Transverse colon (tissue), 3 donors: ENCODE measurements at regions not wholly inside any gene's neighbourhood (a gene's known extent, or its start where the extent isn't known, plus 50 kb on each side); places are given as distances from the start of the nearest gene placed in this dataset.

Source experiments
- CTCF ChIP-seq, 5 experiments: fragments of 200-600 bp in 3 of 5; fragments of 450-650 bp in 2 of 5; sonication (generic) in 3 of 5; IDR thresholded peaks; 1 replicate in 2 of 5; 2 replicates in 3 of 5; pipeline ENCODE4 v1.5.1; 2016 to 2017; ENCODE audit warnings: antibody characterized with exemption in 5 of 5, inconsistent platforms in 3 of 5, mild to moderate bottlenecking in 2 of 5, moderate library complexity in 1 of 5
- EP300 ChIP-seq: sonication (generic); formaldehyde crosslinking; IDR thresholded peaks from one replicate; pipeline ENCODE4 v1.6.1; 2017; ENCODE audit warnings: antibody characterized with exemption, low read depth
- POLR2A ChIP-seq: fragments of 450-650 bp; IDR thresholded peaks from one replicate; pipeline ENCODE4 v1.6.1; 2016; ENCODE audit warnings: antibody characterized with exemption, mild to moderate bottlenecking, moderate library complexity

GRCh38 chr20:61130156-61130555 lies 121.9 kb upstream of the CDH4 start:
- no peak for TF ChIP-seq CTCF (IDR thresholded peaks at IDR 0.05)
- no peak for TF ChIP-seq POLR2A
- TF ChIP-seq EP300: no peak
